ENCODE measurements at regions not wholly inside any gene's neighbourhood (a gene's known extent, or its start where the extent isn't known, plus 50 kb on each side); places are given as distances from the start of the nearest gene placed in this dataset.
"Not testable (repeated sequence)": the region's sequence is repeated elsewhere in the genome, so short reads cannot be mapped to it uniquely, and the experiment has no call there.

- Mint-ChIP-seq H3K27me3 (peaks cover 20% of the 10 kb centered on the region), H3K4me3 (peak overlapping the region; percentile 65), H3K27ac (ENCODE audit: low read depth) (peak overlapping the region; percentile 90), H3K4me1 (peaks cover 16% of the 10 kb centered on the region)
- not testable (repeated sequence) for ATAC-seq (replicated peaks; ENCODE audit: extremely low read depth, poor library complexity, severe bottlenecking); H3K36me3 Mint-ChIP-seq (ENCODE audit: insufficient read depth); H3K9me3 Mint-ChIP-seq; DNase-seq (ENCODE audit: low spot score in 2 of 2)
These were observed 130.2 kb downstream of the ART5 start for GRCh38 chr11:3511416-3512132.

- not testable (repeated sequence) for H3K27ac Mint-ChIP-seq (ENCODE audit: low read depth); H3K4me3 Mint-ChIP-seq; ATAC-seq (replicated peaks; ENCODE audit: extremely low read depth, poor library complexity, severe bottlenecking); H3K9me3 Mint-ChIP-seq; DNase-seq (ENCODE audit: low spot score in 2 of 2); H3K36me3 Mint-ChIP-seq (ENCODE audit: insufficient read depth)
- Mint-ChIP-seq H3K4me1 (peaks cover 16% of the 10 kb centered on the region), H3K27me3 (peaks cover 20% of the 10 kb centered on the region)
These were observed 130.6 kb upstream of the ZNF195 start for GRCh38 chr11:3509563-3509962.

GRCh38 chr11:3499198-3499597 lies 120.3 kb upstream of the ZNF195 start:
- not testable (repeated sequence) for H3K4me1 Mint-ChIP-seq; ATAC-seq (replicated peaks; ENCODE audit: extremely low read depth, poor library complexity, severe bottlenecking); H3K4me3 Mint-ChIP-seq; DNase-seq (ENCODE audit: low spot score in 2 of 2); H3K9me3 Mint-ChIP-seq; H3K36me3 Mint-ChIP-seq (ENCODE audit: insufficient read depth); H3K27ac Mint-ChIP-seq (ENCODE audit: low read depth)
- peaks cover 29% of the 10 kb centered on the region for H3K27me3 Mint-ChIP-seq

GRCh38 chr11:3498356-3498755 lies 119.4 kb upstream of the ZNF195 start:
- H3K4me3 Mint-ChIP-seq; H3K27ac Mint-ChIP-seq (ENCODE audit: low read depth); DNase-seq (ENCODE audit: low spot score in 2 of 2); H3K36me3 Mint-ChIP-seq (ENCODE audit: insufficient read depth); H3K4me1 Mint-ChIP-seq; H3K9me3 Mint-ChIP-seq; ATAC-seq (replicated peaks; ENCODE audit: extremely low read depth, poor library complexity, severe bottlenecking): not testable (repeated sequence)
- H3K27me3 Mint-ChIP-seq = peaks cover 28% of the 10 kb centered on the region

DNA sequence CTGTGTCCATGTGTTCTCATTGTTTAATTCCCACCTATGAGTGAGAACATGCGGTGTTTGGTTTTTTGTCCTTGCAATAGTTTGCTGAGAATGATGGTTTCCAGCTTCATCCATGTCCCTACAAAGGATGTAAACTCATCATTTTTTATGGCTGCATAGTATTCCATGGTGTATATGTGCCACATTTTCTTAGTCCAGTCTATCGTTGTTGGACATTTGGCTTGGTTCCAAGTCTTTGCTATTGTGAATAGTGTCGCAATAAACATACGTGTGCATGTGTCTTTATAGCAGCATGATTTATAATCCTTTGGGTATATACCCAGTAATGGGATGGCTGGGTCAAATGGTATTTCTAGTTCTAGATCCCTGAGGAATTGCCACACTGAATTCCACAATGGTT lies 114.2 kb upstream of the ZNF195 start:
- H3K4me3 Mint-ChIP-seq; H3K27ac Mint-ChIP-seq (ENCODE audit: low read depth); H3K36me3 Mint-ChIP-seq (ENCODE audit: insufficient read depth); DNase-seq (ENCODE audit: low spot score in 2 of 2); H3K9me3 Mint-ChIP-seq; ATAC-seq (replicated peaks; ENCODE audit: extremely low read depth, poor library complexity, severe bottlenecking); H3K4me1 Mint-ChIP-seq: not testable (repeated sequence)
- H3K27me3 Mint-ChIP-seq = peaks cover 18% of the 10 kb centered on the region

DNA sequence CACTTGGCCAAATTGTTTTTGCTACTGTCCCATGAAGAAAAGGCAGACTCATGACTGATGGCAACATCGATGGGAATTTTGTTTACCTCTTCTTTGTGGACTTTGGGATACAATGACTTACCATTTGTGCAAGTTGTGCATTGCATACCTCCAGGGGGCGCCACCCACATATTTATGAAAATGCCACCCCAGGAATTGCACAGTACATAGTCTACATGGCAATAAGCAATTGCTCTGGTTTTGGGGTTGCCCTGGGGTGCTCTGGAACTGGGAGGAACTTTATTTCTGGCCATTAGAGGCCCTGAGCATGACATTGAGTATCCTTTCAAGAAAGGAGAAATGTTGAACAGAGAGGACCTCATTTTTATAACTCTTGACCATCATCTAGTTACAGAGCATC lies 109.1 kb upstream of the ZNF195 start:
- not testable (repeated sequence) for DNase-seq (ENCODE audit: low spot score in 2 of 2); H3K27ac Mint-ChIP-seq (ENCODE audit: low read depth); ATAC-seq (replicated peaks; ENCODE audit: extremely low read depth, poor library complexity, severe bottlenecking); H3K4me1 Mint-ChIP-seq; H3K9me3 Mint-ChIP-seq; H3K36me3 Mint-ChIP-seq (ENCODE audit: insufficient read depth); H3K4me3 Mint-ChIP-seq
- peaks cover 40% of the 10 kb centered on the region for H3K27me3 Mint-ChIP-seq

- not testable (repeated sequence) for H3K9me3 Mint-ChIP-seq; DNase-seq (ENCODE audit: low spot score in 2 of 2); H3K4me3 Mint-ChIP-seq; ATAC-seq (replicated peaks; ENCODE audit: extremely low read depth, poor library complexity, severe bottlenecking); H3K36me3 Mint-ChIP-seq (ENCODE audit: insufficient read depth); H3K27ac Mint-ChIP-seq (ENCODE audit: low read depth); H3K4me1 Mint-ChIP-seq
- H3K27me3 Mint-ChIP-seq = peaks cover 58% of the 10 kb centered on the region
These were observed 106.8 kb upstream of the ZNF195 start for GRCh38 chr11:3485737-3486136.

DNA sequence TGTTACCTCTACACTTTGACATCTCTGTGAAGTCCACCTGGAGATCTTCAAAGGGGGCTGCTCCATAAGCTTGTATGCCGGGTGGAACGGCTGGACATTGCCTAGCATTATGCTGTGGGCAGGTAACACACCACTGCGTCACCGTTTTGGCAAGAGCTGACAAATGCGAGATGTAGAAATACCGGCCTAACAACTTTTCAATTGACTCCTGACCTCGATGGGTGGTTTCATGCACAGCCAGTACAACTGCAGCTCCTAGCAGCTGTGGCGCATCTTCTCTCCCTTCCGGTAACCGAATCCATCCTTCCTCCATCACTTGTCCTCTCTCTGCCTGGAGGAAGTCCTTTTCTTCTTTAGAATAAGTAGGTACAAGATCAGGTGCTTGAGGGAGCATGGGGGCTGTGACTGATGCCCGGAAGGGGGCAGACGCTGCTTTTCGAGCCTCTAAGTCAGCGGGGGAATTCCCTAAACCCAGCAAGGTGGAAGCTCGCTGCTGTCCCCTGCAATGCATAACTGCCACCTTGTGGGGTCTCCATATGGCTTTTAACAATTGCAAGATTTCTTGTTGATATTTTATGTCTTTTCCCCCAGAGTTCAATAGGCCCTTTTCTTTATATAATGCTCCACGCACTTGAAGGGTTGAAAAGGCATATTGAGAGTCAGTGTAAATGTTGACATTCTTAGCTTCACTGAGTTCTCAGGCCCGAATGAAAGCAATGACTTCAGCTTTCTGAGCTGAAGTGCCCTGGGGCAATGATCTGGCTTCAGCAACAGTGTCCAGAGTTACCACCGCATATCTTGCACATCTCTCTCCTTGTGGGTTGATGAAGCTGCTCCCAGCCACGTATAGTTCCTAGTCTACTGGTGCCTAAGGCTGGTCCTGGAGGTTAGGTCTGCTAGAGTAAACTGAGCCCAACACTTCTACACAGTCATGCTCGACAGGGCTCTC lies 98.3 kb upstream of the ZNF195 start:
- not testable (repeated sequence) for H3K27ac Mint-ChIP-seq (ENCODE audit: low read depth); H3K4me1 Mint-ChIP-seq; ATAC-seq (replicated peaks; ENCODE audit: extremely low read depth, poor library complexity, severe bottlenecking); H3K36me3 Mint-ChIP-seq (ENCODE audit: insufficient read depth); H3K4me3 Mint-ChIP-seq; DNase-seq (ENCODE audit: low spot score in 2 of 2); H3K9me3 Mint-ChIP-seq
- peaks cover 38% of the 10 kb centered on the region for H3K27me3 Mint-ChIP-seq

DNA sequence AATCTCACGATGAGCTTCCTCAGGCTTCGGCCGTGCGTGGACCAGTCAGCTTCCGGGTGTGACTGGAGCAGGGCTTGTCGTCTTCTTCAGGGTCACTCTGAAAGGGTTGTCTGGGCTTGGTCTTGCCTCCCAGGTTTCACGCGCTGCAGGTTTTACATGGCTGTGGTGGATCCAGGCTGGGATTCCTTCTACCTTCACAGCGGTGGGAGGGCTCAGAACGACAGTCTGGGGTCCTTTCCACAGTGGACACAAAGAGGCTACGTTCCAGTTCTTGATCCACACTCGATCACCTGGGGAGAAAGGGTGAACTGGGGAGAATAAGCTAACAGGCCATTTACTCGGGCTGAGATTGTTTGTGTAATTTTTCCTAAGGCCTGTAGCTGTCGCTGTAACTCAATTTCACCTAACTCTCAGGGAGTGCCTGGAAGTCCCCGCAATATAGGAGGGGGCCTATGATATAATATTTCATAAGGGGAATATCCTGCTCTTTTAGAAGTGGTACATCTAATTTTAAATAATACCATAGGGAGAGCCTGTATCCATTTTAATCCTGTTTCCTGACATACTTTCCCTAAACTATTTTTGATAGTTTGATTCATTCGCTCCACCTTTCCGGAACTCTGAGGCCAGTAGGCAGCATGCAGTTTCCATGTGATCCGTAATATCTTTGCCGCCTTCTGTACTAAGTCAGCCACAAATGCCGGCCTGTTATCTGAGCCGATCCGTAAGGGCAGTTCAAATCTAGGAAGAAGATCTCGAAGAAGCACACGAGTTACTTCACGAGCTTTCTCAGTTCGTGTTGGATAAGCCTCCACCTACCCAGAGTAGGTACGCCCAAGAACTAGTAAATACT lies 97.4 kb upstream of the ZNF195 start:
- not testable (repeated sequence) for H3K36me3 Mint-ChIP-seq (ENCODE audit: insufficient read depth); H3K27ac Mint-ChIP-seq (ENCODE audit: low read depth); DNase-seq (ENCODE audit: low spot score in 2 of 2); H3K4me3 Mint-ChIP-seq; ATAC-seq (replicated peaks; ENCODE audit: extremely low read depth, poor library complexity, severe bottlenecking); H3K9me3 Mint-ChIP-seq; H3K4me1 Mint-ChIP-seq
- peaks cover 37% of the 10 kb centered on the region for H3K27me3 Mint-ChIP-seq

DNA sequence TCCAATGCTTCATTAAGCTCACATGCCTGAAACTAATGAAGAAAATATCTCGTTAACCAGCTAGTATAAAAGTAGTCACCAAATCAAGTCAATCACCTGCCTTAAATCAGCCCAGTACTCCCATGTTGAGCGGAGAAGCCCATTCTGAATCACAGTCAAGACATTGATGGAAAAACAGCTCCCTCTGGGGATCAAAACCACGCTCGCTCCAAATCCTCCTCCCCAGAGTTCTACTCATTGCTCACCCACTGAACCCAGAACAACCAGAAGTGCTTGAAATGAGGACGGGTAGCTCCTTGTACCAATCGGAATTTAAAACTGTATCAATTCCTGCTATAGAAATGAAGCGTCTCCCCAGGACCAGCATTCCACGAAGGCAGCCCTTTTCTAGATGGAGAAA lies 90.0 kb upstream of the ZNF195 start:
- H3K36me3 Mint-ChIP-seq (ENCODE audit: insufficient read depth); H3K4me3 Mint-ChIP-seq; H3K4me1 Mint-ChIP-seq; H3K27ac Mint-ChIP-seq (ENCODE audit: low read depth); H3K9me3 Mint-ChIP-seq; ATAC-seq (replicated peaks; ENCODE audit: extremely low read depth, poor library complexity, severe bottlenecking); DNase-seq (ENCODE audit: low spot score in 2 of 2): not testable (repeated sequence)
- H3K27me3 Mint-ChIP-seq = peaks cover 45% of the 10 kb centered on the region

DNA sequence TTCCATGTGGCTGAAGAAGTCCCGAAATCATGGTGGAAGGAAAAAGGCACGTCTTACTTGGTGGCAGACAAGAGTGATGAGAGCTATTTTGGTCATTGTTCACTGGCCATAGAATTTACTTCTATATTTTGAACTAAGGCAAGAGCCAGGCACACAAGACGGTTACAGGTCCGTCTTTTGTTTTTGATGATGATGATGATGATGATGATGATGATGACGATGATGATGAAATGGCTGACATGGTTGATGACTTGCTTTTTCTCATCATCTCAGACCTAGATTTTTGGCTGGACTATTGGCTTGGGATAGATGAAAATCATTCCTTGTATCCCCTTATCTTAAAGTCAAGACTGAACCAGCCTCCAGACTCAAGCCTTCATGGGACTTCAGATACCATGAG lies 88.7 kb upstream of the ZNF195 start:
- not testable (repeated sequence) for H3K27ac Mint-ChIP-seq (ENCODE audit: low read depth); H3K4me1 Mint-ChIP-seq; ATAC-seq (replicated peaks; ENCODE audit: extremely low read depth, poor library complexity, severe bottlenecking); H3K36me3 Mint-ChIP-seq (ENCODE audit: insufficient read depth); H3K4me3 Mint-ChIP-seq; DNase-seq (ENCODE audit: low spot score in 2 of 2); H3K9me3 Mint-ChIP-seq
- H3K27me3 Mint-ChIP-seq = peaks cover 42% of the 10 kb centered on the region

- H3K9me3 Mint-ChIP-seq; H3K27ac Mint-ChIP-seq (ENCODE audit: low read depth); DNase-seq (ENCODE audit: low spot score in 2 of 2); H3K36me3 Mint-ChIP-seq (ENCODE audit: insufficient read depth); ATAC-seq (replicated peaks; ENCODE audit: extremely low read depth, poor library complexity, severe bottlenecking): not testable (repeated sequence)
- H3K27me3 Mint-ChIP-seq = peaks cover 38% of the 10 kb centered on the region
- peaks cover 13% of the 10 kb centered on the region for H3K4me1 Mint-ChIP-seq
- peak overlapping the region; percentile 59 for H3K4me3 Mint-ChIP-seq
These were observed 76.7 kb upstream of the ZNF195 start for GRCh38 chr11:3455666-3456065.

Data from central memory CD8-positive, alpha-beta T cell (primary cell).